Liver (tissue), 8 donors: ENCODE measurements at regions not wholly inside any gene's neighbourhood (a gene's known extent, or its start where the extent isn't known, plus 50 kb on each side); places are given as distances from the start of the nearest gene placed in this dataset.

Experiments used
- DNase-seq: peaks from one replicate; pipeline ENCODE4 v3.0.0-alpha.2; 2017; ENCODE audit warnings: low spot score
- H3K27ac ChIP-seq, 2 donors: one replicate each; pipeline ENCODE4 v1.7.0; 2013; ENCODE audit warnings: inconsistent platforms in 2 of 2, low read length in 2 of 2, control low read depth in 1 of 2, low read depth in 1 of 2, mild to moderate bottlenecking in 1 of 2
- H3K27me3 ChIP-seq, 4 donors: one replicate each; pipeline versions ENCODE4 v1.6.1 to v1.7.0; 2013; ENCODE audit warnings: low read length in 3 of 4, inconsistent platforms in 1 of 4, mild to moderate bottlenecking in 1 of 4, moderate library complexity in 1 of 4; ENCODE audit not compliant: control insufficient read depth in 4 of 4, insufficient read depth in 4 of 4
- H3K36me3 ChIP-seq, 4 donors: one replicate each; pipeline versions ENCODE4 v1.6.1 to v1.7.0; 2013; ENCODE audit warnings: low read length in 3 of 4, mild to moderate bottlenecking in 3 of 4, low read depth in 1 of 4, moderate library complexity in 1 of 4; ENCODE audit not compliant: control insufficient read depth in 4 of 4, insufficient read depth in 3 of 4
- H3K4me1 ChIP-seq, 4 donors: one replicate each; pipeline versions ENCODE4 v1.6.1 to v1.7.0; 2013; ENCODE audit warnings: low read length in 3 of 4, mild to moderate bottlenecking in 3 of 4, moderate library complexity in 1 of 4; ENCODE audit not compliant: control insufficient read depth in 4 of 4, insufficient read depth in 4 of 4
- H3K4me3 ChIP-seq, 3 donors: one replicate each; pipeline versions ENCODE4 v1.6.1 to v1.7.0; 2013; ENCODE audit warnings: low read length in 3 of 3, control low read depth in 1 of 3, low read depth in 1 of 3, mild to moderate bottlenecking in 1 of 3
- H3K9ac ChIP-seq, 2 donors: one replicate each; pipeline ENCODE4 v1.7.0; 2013; ENCODE audit warnings: low read length in 2 of 2, mild to moderate bottlenecking in 2 of 2, moderate library complexity in 2 of 2, control low read depth in 1 of 2, low read depth in 1 of 2
- H3K9me3 ChIP-seq, 4 donors: one replicate each; pipeline versions ENCODE4 v1.6.1 to v1.7.0; 2013; ENCODE audit warnings: low read length in 3 of 4; ENCODE audit not compliant: control insufficient read depth in 4 of 4
- EGR1 ChIP-seq, 2 donors: IDR thresholded peaks; 2 replicates each; pipeline ENCODE4 v1.6.1; 2016 to 2018; ENCODE audit warnings: antibody characterized with exemption in 2 of 2, low read depth in 2 of 2
- FOXA1 ChIP-seq: IDR thresholded peaks from 2 replicates; pipeline ENCODE4 v1.6.1; 2016; ENCODE audit warnings: antibody characterized with exemption
- FOXA2 ChIP-seq: IDR thresholded peaks from 2 replicates; pipeline ENCODE4 v1.6.1; 2016; ENCODE audit warnings: antibody characterized with exemption
- GABPA ChIP-seq, 2 donors: IDR thresholded peaks in 1 of 2; conservative IDR thresholded peaks in 1 of 2; 2 replicates each; pipeline ENCODE4 v1.6.1; 2016; ENCODE audit warnings: antibody characterized with exemption in 2 of 2, mild to moderate bottlenecking in 1 of 2, moderate library complexity in 1 of 2
- HNF4A ChIP-seq, 2 donors: conservative IDR thresholded peaks; 2 replicates each; pipeline ENCODE4 v1.6.1; 2016; ENCODE audit warnings: antibody characterized with exemption in 2 of 2, mild to moderate bottlenecking in 2 of 2
- HNF4G ChIP-seq: IDR thresholded peaks from 2 replicates; pipeline ENCODE4 v1.6.1; 2016; ENCODE audit warnings: antibody characterized with exemption
- JUND ChIP-seq, 2 donors: IDR thresholded peaks; 2 replicates each; pipeline ENCODE4 v1.6.1; 2016; ENCODE audit warnings: antibody characterized with exemption in 2 of 2
- NR2F2 ChIP-seq: IDR thresholded peaks from 2 replicates; pipeline ENCODE4 v1.6.1; 2016; ENCODE audit warnings: antibody characterized with exemption
- RAD21 ChIP-seq, 2 donors: IDR thresholded peaks; 2 replicates each; pipeline ENCODE4 v1.6.1; 2016; ENCODE audit warnings: antibody characterized with exemption in 2 of 2, mild to moderate bottlenecking in 2 of 2
- RXRA ChIP-seq, 2 donors: IDR thresholded peaks; 2 replicates each; pipeline ENCODE4 v1.6.1; 2017 to 2018; ENCODE audit warnings: antibody characterized with exemption in 2 of 2, mild to moderate bottlenecking in 1 of 2
- SP1 ChIP-seq: IDR thresholded peaks from 2 replicates; pipeline ENCODE4 v1.6.1; 2018; ENCODE audit warnings: antibody characterized with exemption, mild to moderate bottlenecking
- TAF1 ChIP-seq: conservative IDR thresholded peaks from 2 replicates; pipeline ENCODE4 v1.6.1; 2016; ENCODE audit warnings: antibody characterized with exemption, mild to moderate bottlenecking
- YY1 ChIP-seq: IDR thresholded peaks from 2 replicates; pipeline ENCODE4 v1.6.1; 2016; ENCODE audit warnings: antibody characterized with exemption, mild to moderate bottlenecking
- WGBS: extraction: QIAGEN DNeasy Blood & Tissue Kit; methylation state at CpG from one replicate; pipeline ENCODE4 v1.1.7; 2013; 5-methylcytosine and 5-hydroxymethylcytosine counted together
- TF ChIP-seq, protein P1 (sequence below): IDR thresholded peaks from 2 replicates; pipeline ENCODE4 v1.6.1; 2016; ENCODE audit warnings: antibody characterized with exemption, mild to moderate bottlenecking
- TF ChIP-seq, protein P2 (sequence below): IDR thresholded peaks from 2 replicates; pipeline ENCODE4 v1.6.1; 2016; ENCODE audit warnings: antibody characterized with exemption
- TF ChIP-seq, protein P3 (sequence below): IDR thresholded peaks from 2 replicates; pipeline ENCODE4 v1.6.1; 2016; ENCODE audit warnings: antibody characterized with exemption
- TF ChIP-seq, protein P4 (sequence below): fragments of 150-350 bp; IDR thresholded peaks from 2 replicates; pipeline ENCODE4 v1.5.1; 2017; ENCODE audit warnings: improper control_type of control experiment, low read depth, low read length; ENCODE audit not compliant: missing input control
- TF ChIP-seq, protein P5 (sequence below): IDR thresholded peaks from 2 replicates; pipeline ENCODE4 v1.6.1; 2016; ENCODE audit warnings: antibody characterized with exemption
- donor health status: healthy.
- donor health status: healthy.
- donor health status: healthy.
- donor health status: healthy.
- donor health status: healthy.

DNA sequence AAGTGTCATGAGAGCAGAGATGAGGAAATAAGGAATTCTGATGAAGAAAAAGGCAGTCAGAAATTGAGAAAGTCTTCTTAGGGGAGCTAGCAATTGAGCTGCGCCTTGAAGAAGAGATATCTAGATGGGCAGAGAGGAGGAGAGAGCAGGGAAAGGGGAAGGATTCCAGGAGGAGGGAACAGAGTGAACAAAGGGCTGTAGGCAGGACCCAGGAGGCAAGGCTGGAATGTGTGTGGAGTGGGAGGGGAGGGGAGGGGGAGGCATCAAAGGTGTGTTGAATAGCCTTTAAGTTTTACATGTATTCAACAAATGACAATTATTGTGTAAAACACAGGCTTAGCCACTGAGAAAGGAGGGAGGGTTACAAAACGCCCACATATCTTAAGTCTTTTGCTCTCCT is 164.5 kb downstream of the TDRD15 start:
- DNase-seq, result no peak
- Histone ChIP-seq H3K9me3 (no peaks in the 10 kb centered on the region), H3K4me3 (no peak overlapping the region), H3K9ac (no peak overlapping the region), H3K27ac (no peak overlapping the region), H3K27me3 (no peaks in the 10 kb centered on the region), H3K36me3 (no peaks in the 10 kb centered on the region), H3K4me1 (no peaks in the 10 kb centered on the region)
- 79% methylated on average over 2 of the region's 2 CpGs for WGBS
- TF ChIP-seq, protein P1, sequence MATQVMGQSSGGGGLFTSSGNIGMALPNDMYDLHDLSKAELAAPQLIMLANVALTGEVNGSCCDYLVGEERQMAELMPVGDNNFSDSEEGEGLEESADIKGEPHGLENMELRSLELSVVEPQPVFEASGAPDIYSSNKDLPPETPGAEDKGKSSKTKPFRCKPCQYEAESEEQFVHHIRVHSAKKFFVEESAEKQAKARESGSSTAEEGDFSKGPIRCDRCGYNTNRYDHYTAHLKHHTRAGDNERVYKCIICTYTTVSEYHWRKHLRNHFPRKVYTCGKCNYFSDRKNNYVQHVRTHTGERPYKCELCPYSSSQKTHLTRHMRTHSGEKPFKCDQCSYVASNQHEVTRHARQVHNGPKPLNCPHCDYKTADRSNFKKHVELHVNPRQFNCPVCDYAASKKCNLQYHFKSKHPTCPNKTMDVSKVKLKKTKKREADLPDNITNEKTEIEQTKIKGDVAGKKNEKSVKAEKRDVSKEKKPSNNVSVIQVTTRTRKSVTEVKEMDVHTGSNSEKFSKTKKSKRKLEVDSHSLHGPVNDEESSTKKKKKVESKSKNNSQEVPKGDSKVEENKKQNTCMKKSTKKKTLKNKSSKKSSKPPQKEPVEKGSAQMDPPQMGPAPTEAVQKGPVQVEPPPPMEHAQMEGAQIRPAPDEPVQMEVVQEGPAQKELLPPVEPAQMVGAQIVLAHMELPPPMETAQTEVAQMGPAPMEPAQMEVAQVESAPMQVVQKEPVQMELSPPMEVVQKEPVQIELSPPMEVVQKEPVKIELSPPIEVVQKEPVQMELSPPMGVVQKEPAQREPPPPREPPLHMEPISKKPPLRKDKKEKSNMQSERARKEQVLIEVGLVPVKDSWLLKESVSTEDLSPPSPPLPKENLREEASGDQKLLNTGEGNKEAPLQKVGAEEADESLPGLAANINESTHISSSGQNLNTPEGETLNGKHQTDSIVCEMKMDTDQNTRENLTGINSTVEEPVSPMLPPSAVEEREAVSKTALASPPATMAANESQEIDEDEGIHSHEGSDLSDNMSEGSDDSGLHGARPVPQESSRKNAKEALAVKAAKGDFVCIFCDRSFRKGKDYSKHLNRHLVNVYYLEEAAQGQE, result no peak
- TF ChIP-seq JUND (IDR thresholded peaks at IDR 0.05) (no peak), HNF4A (conservative IDR thresholded peaks at IDR 0.05) (no peak), GABPA (IDR thresholded peaks at IDR 0.05 in 1 of 2, conservative IDR thresholded peaks at IDR 0.05 in 1 of 2) (no peak), HNF4G (no peak), EGR1 (IDR thresholded peaks at IDR 0.05; ENCODE audit: low read depth in 2 of 2) (no peak), TAF1 (no peak), NR2F2 (no peak), FOXA1 (no peak), FOXA2 (no peak), RXRA (IDR thresholded peaks at IDR 0.05) (no peak), YY1 (no peak), SP1 (no peak), RAD21 (IDR thresholded peaks at IDR 0.05) (no peak)
- TF ChIP-seq, protein P2, sequence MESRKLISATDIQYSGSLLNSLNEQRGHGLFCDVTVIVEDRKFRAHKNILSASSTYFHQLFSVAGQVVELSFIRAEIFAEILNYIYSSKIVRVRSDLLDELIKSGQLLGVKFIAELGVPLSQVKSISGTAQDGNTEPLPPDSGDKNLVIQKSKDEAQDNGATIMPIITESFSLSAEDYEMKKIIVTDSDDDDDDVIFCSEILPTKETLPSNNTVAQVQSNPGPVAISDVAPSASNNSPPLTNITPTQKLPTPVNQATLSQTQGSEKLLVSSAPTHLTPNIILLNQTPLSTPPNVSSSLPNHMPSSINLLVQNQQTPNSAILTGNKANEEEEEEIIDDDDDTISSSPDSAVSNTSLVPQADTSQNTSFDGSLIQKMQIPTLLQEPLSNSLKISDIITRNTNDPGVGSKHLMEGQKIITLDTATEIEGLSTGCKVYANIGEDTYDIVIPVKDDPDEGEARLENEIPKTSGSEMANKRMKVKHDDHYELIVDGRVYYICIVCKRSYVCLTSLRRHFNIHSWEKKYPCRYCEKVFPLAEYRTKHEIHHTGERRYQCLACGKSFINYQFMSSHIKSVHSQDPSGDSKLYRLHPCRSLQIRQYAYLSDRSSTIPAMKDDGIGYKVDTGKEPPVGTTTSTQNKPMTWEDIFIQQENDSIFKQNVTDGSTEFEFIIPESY, result no peak
- TF ChIP-seq, protein P3, sequence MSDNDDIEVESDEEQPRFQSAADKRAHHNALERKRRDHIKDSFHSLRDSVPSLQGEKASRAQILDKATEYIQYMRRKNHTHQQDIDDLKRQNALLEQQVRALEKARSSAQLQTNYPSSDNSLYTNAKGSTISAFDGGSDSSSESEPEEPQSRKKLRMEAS, result no peak
- TF ChIP-seq, protein P4, sequence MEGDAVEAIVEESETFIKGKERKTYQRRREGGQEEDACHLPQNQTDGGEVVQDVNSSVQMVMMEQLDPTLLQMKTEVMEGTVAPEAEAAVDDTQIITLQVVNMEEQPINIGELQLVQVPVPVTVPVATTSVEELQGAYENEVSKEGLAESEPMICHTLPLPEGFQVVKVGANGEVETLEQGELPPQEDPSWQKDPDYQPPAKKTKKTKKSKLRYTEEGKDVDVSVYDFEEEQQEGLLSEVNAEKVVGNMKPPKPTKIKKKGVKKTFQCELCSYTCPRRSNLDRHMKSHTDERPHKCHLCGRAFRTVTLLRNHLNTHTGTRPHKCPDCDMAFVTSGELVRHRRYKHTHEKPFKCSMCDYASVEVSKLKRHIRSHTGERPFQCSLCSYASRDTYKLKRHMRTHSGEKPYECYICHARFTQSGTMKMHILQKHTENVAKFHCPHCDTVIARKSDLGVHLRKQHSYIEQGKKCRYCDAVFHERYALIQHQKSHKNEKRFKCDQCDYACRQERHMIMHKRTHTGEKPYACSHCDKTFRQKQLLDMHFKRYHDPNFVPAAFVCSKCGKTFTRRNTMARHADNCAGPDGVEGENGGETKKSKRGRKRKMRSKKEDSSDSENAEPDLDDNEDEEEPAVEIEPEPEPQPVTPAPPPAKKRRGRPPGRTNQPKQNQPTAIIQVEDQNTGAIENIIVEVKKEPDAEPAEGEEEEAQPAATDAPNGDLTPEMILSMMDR, result no peak
- TF ChIP-seq, protein P5, sequence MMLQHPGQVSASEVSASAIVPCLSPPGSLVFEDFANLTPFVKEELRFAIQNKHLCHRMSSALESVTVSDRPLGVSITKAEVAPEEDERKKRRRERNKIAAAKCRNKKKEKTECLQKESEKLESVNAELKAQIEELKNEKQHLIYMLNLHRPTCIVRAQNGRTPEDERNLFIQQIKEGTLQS, result no peak
